ENCODE measurements at regions not wholly inside any gene's neighbourhood (a gene's known extent, or its start where the extent isn't known, plus 50 kb on each side); places are given as distances from the start of the nearest gene placed in this dataset.

DNA sequence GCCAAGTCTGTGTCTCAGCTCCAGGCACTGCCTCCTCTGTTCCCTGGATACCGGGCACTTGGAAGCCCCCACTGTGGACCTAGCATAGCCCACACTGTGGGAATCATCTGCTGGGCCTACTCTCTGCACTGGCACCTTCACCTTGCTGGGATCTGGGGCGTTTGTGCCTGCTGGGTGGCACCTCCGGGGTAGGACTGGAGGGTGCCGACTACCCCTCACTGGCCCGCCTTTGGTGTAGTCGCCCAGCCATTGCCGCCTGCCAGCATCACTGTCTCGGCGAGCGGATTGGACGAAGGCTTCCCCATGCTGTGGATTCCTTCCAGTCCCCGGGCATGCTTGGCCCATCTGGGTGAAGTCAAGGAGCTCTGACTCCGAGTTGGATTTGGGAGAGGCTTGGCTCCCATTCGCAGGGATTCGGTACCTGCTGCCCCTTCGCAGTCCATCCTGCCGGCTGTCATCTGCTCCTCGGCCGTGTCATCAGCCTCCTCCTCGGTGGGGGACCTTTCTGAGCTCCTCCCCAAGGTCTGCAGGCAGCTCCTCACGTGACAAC lies 180.6 kb upstream of the HDAC4 start:
- no peak for DNase-seq

DNA sequence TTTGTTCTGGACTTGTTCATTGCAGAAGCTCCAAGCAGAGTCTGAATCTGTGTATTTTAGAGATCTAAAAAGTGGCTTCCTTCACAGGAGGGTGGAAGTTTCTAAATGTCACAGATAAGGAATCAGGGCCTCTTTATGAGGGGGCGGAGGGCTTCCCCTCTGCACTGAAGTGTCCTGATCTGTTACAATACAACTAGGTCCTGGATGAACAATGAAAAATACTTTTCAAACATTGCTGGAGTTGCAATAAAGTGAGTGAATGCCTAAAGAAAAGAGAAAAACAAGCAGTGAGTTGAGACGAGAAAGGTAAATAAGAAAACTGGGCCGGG lies 179.3 kb upstream of the HDAC4 start:
- no peak for DNase-seq

DNA sequence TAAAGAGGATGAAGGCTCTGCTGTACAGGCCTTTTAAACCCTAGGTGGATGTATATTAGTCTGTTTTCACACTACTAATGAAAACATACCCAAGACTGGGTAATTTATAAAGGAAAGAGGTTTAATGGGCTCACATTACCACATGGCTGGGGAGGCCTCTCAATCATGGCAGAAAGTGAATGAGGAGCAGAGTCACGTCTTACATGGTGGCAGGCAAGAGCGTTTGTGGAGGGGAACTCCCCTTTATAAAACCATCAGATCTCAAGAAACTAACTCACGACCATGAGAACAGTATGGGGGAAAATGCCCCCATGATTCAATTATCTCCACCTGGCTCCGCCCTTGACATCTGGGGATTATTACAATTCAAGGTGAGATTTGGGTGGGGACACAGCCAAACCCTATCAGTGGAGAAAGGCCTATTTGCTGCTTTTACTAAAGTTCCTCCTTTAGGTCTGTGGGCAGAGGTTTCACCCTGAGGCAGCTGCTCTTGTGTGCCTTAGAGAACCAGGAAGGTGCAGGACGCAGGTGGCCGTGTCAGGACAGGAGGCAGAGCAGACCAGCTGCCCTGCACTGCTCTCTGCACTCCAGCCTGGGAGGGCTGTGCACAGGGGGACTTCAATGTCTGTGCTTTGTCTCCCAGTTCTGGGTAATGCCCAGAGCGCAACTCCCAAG lies 178.8 kb upstream of the HDAC4 start:
- DNase-seq = no peak

- no peak for DNase-seq
Observed at GRCh38 chr2:239579081-239579480, 178.3 kb upstream of the HDAC4 start.

GRCh38 chr2:239578381-239578780 lies 177.6 kb upstream of the HDAC4 start:
- DNase-seq = no peak

DNA sequence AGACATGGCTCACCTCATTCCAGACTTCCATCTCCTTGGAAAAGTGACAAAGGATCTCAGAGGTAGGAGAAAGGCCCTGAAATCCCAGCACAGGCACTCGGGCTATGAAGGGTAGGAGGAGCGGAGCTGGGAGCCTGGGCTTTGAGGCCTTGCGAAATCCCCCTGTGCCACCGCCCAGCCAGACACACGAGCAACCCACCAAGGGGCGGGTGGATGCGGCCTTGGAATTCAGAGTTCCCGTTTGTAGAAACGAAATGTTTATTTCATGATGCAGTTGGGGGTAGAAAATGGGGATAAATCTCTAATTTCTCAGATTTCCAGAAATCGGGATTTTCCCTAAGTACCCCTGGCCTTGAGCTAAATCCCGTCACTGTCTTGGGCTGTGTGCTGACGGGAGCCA lies 177.1 kb upstream of the HDAC4 start:
- no peak for DNase-seq

- DNase-seq = no peak
Observed at GRCh38 chr2:239576784-239577685, 176.2 kb upstream of the HDAC4 start.

- no peak for DNase-seq
Observed at GRCh38 chr2:239575931-239576445, 175.2 kb upstream of the HDAC4 start.

- DNase-seq = no peak
Observed at GRCh38 chr2:239574434-239575156, 173.8 kb upstream of the HDAC4 start.

DNA sequence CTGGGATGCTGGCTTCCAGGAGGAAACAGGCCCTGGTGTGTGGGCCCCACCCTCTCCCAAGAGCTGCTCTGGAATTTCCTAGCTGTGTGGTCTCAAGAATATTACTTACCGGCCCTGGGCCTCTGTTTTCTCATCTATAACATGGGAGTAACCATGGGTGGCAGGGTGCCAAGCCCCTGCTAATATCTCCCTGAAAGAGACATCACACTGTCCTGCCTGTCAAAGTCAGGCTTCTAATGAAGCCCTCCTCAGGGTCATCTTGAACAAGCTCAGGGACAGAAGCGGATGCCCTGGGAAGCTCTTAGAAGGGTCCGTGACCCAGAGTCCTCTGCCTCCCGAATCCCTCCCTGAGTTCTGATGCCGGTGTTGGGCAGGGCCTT lies 173.2 kb upstream of the HDAC4 start:
- no peak for DNase-seq

- DNase-seq = no peak
Observed at GRCh38 chr2:239570971-239571520, 170.2 kb upstream of the HDAC4 start.

DNA sequence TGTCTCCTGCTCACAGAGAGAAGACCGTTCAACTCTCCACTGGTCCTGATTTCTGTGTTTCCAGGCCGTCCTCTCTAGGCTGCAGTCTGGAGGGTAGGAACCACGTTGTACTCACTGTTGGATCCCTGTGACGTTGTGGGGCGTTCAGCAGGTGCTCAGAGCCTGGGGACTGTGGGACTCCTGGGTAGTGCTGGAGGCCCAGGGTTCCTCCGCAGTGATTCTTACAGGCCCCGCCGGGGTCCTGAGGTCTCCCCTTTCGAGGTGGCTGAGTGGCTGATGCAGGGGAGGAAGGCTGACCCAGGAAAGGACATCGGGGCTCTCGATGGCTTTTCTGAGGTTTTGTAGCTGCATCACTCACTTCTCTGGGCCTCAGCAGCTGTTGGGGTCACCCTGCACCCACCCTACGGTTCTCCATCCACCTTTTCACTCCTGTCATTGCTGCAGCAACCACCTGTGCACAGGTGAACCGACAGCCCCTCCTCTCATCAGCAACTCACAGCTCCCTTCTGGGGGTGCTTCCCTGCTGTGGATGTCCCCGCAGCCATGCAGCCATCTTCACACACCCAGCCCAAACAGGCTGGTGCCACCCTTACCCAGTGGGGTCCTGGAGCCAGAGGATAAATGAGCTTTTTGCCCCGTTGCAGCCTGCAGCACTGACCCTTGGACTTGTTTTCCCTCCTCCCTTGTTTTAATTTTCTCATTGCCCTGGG lies 169.6 kb upstream of the HDAC4 start:
- no peak for DNase-seq

GRCh38 chr2:239569401-239570090 lies 168.7 kb upstream of the HDAC4 start:
- DNase-seq = no peak

- no peak for DNase-seq
Observed at GRCh38 chr2:239568601-239569000, 167.8 kb upstream of the HDAC4 start.

- DNase-seq = no peak
Observed at GRCh38 chr2:239567786-239568185, 167.0 kb upstream of the HDAC4 start.

GRCh38 chr2:239566995-239567568 lies 166.3 kb upstream of the HDAC4 start:
- DNase-seq = no peak

DNA sequence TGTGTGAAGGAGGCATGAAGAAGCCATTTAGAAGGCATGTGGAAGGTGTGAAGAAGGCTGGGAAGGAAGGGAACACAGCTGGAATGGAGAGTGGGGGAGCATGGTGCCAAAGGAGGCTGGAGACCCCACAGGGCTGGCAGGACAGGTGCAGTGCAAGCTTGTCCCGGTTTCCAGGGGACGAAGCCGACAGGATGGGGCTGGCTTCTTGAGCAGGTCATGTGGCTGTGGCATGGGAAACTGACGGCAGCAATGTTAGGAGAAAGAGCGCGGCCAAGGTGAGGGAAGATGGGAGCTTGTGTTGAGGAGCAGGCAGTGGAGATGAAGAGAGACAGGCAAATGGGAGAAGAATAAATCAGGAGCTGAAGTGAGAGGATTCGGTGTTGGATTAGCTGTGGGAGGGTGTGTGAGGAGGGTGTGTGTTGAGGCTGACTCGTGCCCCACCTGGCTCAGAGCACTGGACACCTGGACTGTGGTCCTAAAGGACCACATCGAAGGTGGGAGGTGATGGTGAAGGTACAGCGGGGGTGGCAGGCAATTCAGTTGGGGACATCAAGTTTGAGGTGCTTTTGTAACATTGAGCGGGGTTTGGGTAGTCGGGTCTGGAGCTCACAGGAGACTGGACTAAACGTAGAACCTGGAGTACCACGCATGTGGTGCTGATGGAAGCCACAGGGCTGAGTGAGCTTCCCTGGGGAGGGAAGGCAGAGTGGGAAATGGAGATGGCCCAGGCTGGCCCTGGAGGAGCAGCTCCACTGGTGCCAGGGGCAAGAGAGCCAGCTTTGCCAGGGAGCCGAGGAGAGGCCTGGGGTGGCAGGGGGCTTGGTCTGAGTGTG lies 165.6 kb upstream of the HDAC4 start:
- DNase-seq = no peak

DNA sequence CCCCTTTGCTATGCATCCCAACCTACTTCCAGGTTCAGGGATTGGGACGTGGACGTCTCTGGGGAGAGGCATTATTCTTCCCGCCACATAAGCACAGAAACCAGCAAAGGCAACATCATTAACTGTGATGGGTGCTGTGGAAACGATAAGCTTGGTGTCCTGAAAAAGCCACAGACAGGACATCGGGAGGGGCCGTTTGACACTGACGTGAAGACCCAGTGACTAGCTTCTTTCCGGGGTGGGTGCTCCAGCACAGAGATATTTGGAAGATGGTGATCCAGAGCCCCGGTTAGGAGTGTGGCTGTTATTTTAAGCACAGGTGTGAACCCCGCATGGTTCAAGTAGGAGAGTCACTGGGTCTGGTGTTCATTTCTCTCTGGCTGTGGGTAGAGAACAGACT lies 163.8 kb upstream of the HDAC4 start:
- DNase-seq = no peak

GRCh38 chr2:239563561-239563960 lies 162.7 kb upstream of the HDAC4 start:
- DNase-seq = no peak

DNA sequence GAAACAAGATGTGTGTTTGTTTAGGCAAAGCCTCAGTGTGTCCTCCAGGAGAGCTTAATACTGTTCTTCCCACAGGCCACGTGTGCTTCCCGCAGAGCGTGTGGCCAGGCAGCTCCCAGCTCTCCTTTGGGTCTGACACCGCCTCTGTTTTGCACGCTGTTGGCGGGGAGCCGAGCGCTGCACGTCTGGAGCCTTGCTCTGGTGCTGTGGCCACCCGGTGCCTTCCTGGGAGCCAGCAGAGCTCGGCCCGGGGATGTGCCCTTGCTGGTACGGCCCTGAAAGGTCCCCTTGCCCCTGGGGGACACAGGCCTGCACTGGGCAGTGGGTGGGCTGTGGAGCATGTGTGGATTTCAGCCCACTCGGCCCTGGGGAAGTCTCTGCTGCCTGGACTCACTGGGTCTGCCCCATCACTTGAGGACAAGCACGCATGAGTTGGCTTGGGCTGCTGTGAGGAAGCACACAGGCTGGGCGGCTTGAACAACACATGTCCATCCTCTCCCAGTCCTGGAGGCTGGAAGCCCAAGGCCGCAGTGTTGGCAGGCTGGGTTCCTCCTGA lies 160.7 kb upstream of the HDAC4 start:
- DNase-seq = no peak

All from dermis blood vessel endothelial cell (primary cell).